Testis (tissue), 2 donors: ENCODE measurements at regions not wholly inside any gene's neighbourhood (a gene's known extent, or its start where the extent isn't known, plus 50 kb on each side); places are given as distances from the start of the nearest gene placed in this dataset.

ENCODE experiments used
- POLR2A ChIP-seq: fragments of 450-650 bp; IDR thresholded peaks from one replicate; pipeline ENCODE4 v1.6.1; 2017; ENCODE audit warnings: antibody characterized with exemption, mild to moderate bottlenecking, moderate library complexity
- TF ChIP-seq, protein P1 (sequence below), 3 experiments: fragments of 450-650 bp in 2 of 3; fragments of 200-600 bp in 1 of 3; sonication (generic) in 1 of 3; IDR thresholded peaks; one replicate each; pipeline ENCODE4 v1.5.1; 2016 to 2019; ENCODE audit warnings: antibody characterized with exemption in 3 of 3, mild to moderate bottlenecking in 2 of 3, moderate library complexity in 1 of 3

DNA sequence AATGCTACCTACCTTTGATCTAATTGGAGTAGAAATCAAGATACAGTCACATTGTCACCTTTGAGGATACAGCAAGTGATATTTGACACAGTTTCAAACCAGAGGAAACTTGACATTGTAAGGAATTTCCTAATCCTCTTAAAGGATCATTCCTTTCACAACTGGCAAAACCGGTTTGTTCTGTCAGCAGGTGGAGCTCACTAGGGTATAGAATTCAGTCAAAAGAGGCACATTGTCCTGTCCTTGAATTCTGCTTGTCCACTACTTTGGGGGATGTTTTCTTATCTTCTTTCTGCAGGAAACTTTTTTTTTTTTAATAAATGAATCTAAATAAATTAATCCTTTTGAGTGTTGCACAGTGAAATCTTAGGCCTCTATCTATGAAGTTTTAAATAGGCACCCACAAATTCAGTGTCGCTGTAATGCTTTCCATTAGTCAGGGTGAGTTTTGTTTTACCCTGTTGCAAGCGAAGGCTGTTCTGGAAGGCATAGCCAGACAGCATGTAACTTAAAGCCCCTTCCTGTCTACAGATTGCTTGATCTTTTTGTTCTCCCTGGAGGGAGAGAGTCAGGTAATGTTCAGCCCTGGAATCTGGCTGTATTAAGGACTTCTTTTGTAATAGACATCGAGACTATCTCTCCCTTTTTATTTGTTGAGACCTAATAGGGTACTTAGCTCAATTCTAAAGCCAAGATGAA is 285.0 kb upstream of the RGS6 start:
- TF ChIP-seq, protein P1, sequence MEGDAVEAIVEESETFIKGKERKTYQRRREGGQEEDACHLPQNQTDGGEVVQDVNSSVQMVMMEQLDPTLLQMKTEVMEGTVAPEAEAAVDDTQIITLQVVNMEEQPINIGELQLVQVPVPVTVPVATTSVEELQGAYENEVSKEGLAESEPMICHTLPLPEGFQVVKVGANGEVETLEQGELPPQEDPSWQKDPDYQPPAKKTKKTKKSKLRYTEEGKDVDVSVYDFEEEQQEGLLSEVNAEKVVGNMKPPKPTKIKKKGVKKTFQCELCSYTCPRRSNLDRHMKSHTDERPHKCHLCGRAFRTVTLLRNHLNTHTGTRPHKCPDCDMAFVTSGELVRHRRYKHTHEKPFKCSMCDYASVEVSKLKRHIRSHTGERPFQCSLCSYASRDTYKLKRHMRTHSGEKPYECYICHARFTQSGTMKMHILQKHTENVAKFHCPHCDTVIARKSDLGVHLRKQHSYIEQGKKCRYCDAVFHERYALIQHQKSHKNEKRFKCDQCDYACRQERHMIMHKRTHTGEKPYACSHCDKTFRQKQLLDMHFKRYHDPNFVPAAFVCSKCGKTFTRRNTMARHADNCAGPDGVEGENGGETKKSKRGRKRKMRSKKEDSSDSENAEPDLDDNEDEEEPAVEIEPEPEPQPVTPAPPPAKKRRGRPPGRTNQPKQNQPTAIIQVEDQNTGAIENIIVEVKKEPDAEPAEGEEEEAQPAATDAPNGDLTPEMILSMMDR (IDR thresholded peaks at IDR 0.05): no peak
- TF ChIP-seq POLR2A: no peak
